HCT116 (cell line): ENCODE measurements at regions not wholly inside any gene's neighbourhood (a gene's known extent, or its start where the extent isn't known, plus 50 kb on each side); places are given as distances from the start of the nearest gene placed in this dataset.

Experiments used
- ATAC-seq: fragments of 200-7000 bp; cut with Tn5 transposase; 2 replicates; pipeline ENCODE4 v1.9.1; 2020; ENCODE audit warnings: mild to moderate bottlenecking, moderate library complexity
- BruUV-seq: library from RNA; stranded (reverse); fragments of 400-500 nt; replicated peaks from 2 replicates; lab custom pipeline; 2021; lab: Mats Ljungman, UMichigan
- CTCF ChIA-PET: fragments of 300-600 bp; sonication (Branson Sonifier 250); formaldehyde crosslinking; loops from one replicate; lab custom pipeline; 2021; ENCODE audit warnings: antibody characterized with exemption; lab: Charles Lee
- POLR2A ChIA-PET: fragments of 300-600, 350-600 bp; sonication (Branson Sonifier 250); formaldehyde crosslinking; loops from one replicate; lab custom pipeline; 2021; ENCODE audit warnings: antibody characterized with exemption; lab: Charles Lee
- RAD21 ChIA-PET, 2 experiments: fragments of 300-600 bp; sonication (Branson Sonifier 250); formaldehyde crosslinking; loops; one replicate each; lab custom pipeline; 2023; ENCODE audit warnings: low total read pairs in 2 of 2; ENCODE audit not compliant: uncharacterized antibody in 2 of 2, unreplicated experiment in 2 of 2, low non-redundant PET in 1 of 2; lab: Charles Lee
- DNase-seq: peaks from one replicate; pipeline ENCODE4 v3.0.0-alpha.2; 2010; ENCODE audit warnings: low read depth, low spot score
- H2AFZ ChIP-seq: fragments of 200-600 bp; shearing (Covaris generic), sonication (generic); 2 replicates; pipeline ENCODE4 v1.6.1; 2017; ENCODE audit warnings: low read depth, mixed run types, mixed read lengths, antibody characterized with exemption, low read length; ENCODE audit not compliant: poor library complexity, severe bottlenecking
- H3K27ac ChIP-seq: 2 replicates; pipeline ENCODE4 v1.5.1; 2012; ENCODE audit warnings: low read depth, low read length
- H3K27me3 ChIP-seq: fragments of 200-600 bp; sonication (generic); 2 replicates; pipeline ENCODE4 v1.6.1; 2016; ENCODE audit warnings: mixed run types, low read length, mixed read lengths; ENCODE audit not compliant: insufficient read depth
- H3K36me3 ChIP-seq, 2 experiments: fragments of 200-500 bp in 1 of 2; fragments of 200-600 bp in 1 of 2; sonication (Bioruptor generic) in 1 of 2; sonication (generic) in 1 of 2; 2 replicates each; pipeline versions ENCODE4 v1.5.1 to v1.6.1; 2014 to 2016; ENCODE audit warnings: low read length in 2 of 2, inconsistent platforms in 1 of 2, mixed read lengths in 1 of 2, mixed run types in 1 of 2; ENCODE audit not compliant: insufficient read depth in 2 of 2, control insufficient read depth in 1 of 2
- H3K4me1 ChIP-seq, 2 experiments: fragments of 200-600 bp in 1 of 2; sonication (generic) in 1 of 2; 2 replicates each; pipeline versions ENCODE4 v1.5.1 to v1.6.1; 2012 to 2017; ENCODE audit warnings: low read length in 2 of 2, inconsistent platforms in 1 of 2, mild to moderate bottlenecking in 1 of 2, mixed read lengths in 1 of 2, mixed run types in 1 of 2, moderate library complexity in 1 of 2; ENCODE audit not compliant: insufficient read depth in 2 of 2, control insufficient read depth in 1 of 2
- H3K4me2 ChIP-seq: fragments of 200-600 bp; sonication (generic); 2 replicates; pipeline ENCODE4 v1.6.1; 2017; ENCODE audit warnings: mixed run types, low read length, mixed read lengths
- H3K4me3 ChIP-seq, 2 experiments: fragments of 200-600 bp in 1 of 2; sonication (generic) in 1 of 2; replicated peaks in 1 of 2; 2 replicates each; pipeline ENCODE4 v1.5.1; 2011 to 2016; ENCODE audit warnings: low read length in 2 of 2, control low read depth in 1 of 2, low read depth in 1 of 2, mild to moderate bottlenecking in 1 of 2, mixed read lengths in 1 of 2, mixed run types in 1 of 2
- H3K79me2 ChIP-seq: fragments of 200-600 bp; sonication (generic); 2 replicates; pipeline ENCODE4 v1.6.1; 2017; ENCODE audit warnings: mild to moderate bottlenecking, mixed run types, low read length, moderate library complexity, mixed read lengths; ENCODE audit not compliant: insufficient read depth
- H3K9ac ChIP-seq: fragments of 200-600 bp; sonication (generic); 2 replicates; pipeline ENCODE4 v1.6.1; 2016; ENCODE audit warnings: low read length, mixed read lengths
- H3K9me2 ChIP-seq: fragments of 200-600 bp; sonication (generic), shearing (Covaris generic); 2 replicates; pipeline ENCODE4 v1.6.1; 2017; ENCODE audit warnings: mixed run types, mild to moderate bottlenecking, moderate library complexity; ENCODE audit not compliant: insufficient read depth
- H3K9me3 ChIP-seq, 2 experiments: fragments of 200-500 bp in 1 of 2; fragments of 200-600 bp in 1 of 2; sonication (Bioruptor generic) in 1 of 2; sonication (generic) in 1 of 2; 2 replicates each; pipeline ENCODE4 v1.6.1; 2014 to 2017; ENCODE audit warnings: low read length in 2 of 2, mixed read lengths in 2 of 2, inconsistent platforms in 1 of 2, low read depth in 1 of 2, mild to moderate bottlenecking in 1 of 2, mixed run types in 1 of 2, moderate library complexity in 1 of 2; ENCODE audit not compliant: control insufficient read depth in 1 of 2, insufficient read depth in 1 of 2
- H4K20me1 ChIP-seq: fragments of 200-600 bp; sonication (generic), shearing (Covaris generic); 2 replicates; pipeline ENCODE4 v1.6.1; 2017; ENCODE audit warnings: mixed run types, mild to moderate bottlenecking, moderate library complexity; ENCODE audit not compliant: insufficient read depth
- ATF3 ChIP-seq: IDR thresholded peaks from 2 replicates; pipeline ENCODE4 v1.6.1; 2012
- CBX3 ChIP-seq: IDR thresholded peaks from 2 replicates; pipeline ENCODE4 v1.6.1; 2012; ENCODE audit warnings: low read depth
- CEBPB ChIP-seq: IDR thresholded peaks from 2 replicates; pipeline ENCODE4 v1.6.1; 2012; ENCODE audit warnings: low read depth
- CTCF ChIP-seq, 3 experiments: fragments of 200-600 bp in 1 of 3; sonication (generic) in 1 of 3; IDR thresholded peaks in 2 of 3; conservative IDR thresholded peaks in 1 of 3; 2 replicates each; pipeline ENCODE4 v1.5.1; 2012 to 2017; ENCODE audit warnings: low read depth in 2 of 3, low read length in 2 of 3, antibody characterized with exemption in 1 of 3, borderline replicate concordance in 1 of 3, control low read depth in 1 of 3, mild to moderate bottlenecking in 1 of 3, mixed read lengths in 1 of 3, mixed run types in 1 of 3, moderate library complexity in 1 of 3; ENCODE audit not compliant: insufficient read depth in 1 of 3
- EZH2 ChIP-seq: fragments of 200-600 bp; sonication (generic); IDR thresholded peaks from 2 replicates; pipeline ENCODE4 v1.6.1; 2017; ENCODE audit warnings: antibody characterized with exemption, mixed run types
- EZH2phosphoT487 ChIP-seq: fragments of 200-600 bp; IDR thresholded peaks from 2 replicates; pipeline ENCODE4 v1.6.1; 2018; ENCODE audit warnings: antibody characterized with exemption, borderline replicate concordance
- FOSL1 ChIP-seq: IDR thresholded peaks from 2 replicates; pipeline ENCODE4 v1.6.1; 2012; ENCODE audit warnings: low read depth
- JUND ChIP-seq: IDR thresholded peaks from 2 replicates; pipeline ENCODE4 v1.6.1; 2012
- MAX ChIP-seq: IDR thresholded peaks from 2 replicates; pipeline ENCODE4 v1.6.1; 2012
- SIN3A ChIP-seq: IDR thresholded peaks from 2 replicates; pipeline ENCODE4 v1.6.1; 2012; ENCODE audit warnings: low read depth
- SRF ChIP-seq: IDR thresholded peaks from 2 replicates; pipeline ENCODE4 v1.6.1; 2012; ENCODE audit warnings: low read depth
- ZBTB33 ChIP-seq: IDR thresholded peaks from 2 replicates; pipeline ENCODE4 v1.6.1; 2011; ENCODE audit warnings: mild to moderate bottlenecking, low read length, moderate library complexity; ENCODE audit not compliant: insufficient replicate concordance; ENCODE audit errors: extremely low read depth
- intact Hi-C: fragments of 100-400 bp; cut with micrococcal nuclease; formaldehyde crosslinking; loops from 2 replicates; pipeline ENCODE4 v1.10.0; 2022

GRCh38 chr12:126512916-126513913 lies 1448.0 kb downstream of the AACS start (continued):
- TF ChIP-seq ZBTB33 (no peak), SIN3A (no peak), EZH2 (no peak), CTCF (IDR thresholded peaks at IDR 0.05 in 2 of 3, conservative IDR thresholded peaks at IDR 0.05 in 1 of 3; ENCODE audit: borderline replicate concordance in 1 of 3, insufficient read depth in 1 of 3, low read depth in 2 of 3, low read length in 2 of 3) (no peak), MAX (no peak)
- TF ChIP-seq, all 23 proteins: peak for 0

GRCh38 chr12:126518596-126519200 lies 1453.5 kb downstream of the AACS start:
- ChIA-PET RAD21 (no interaction called here), POLR2A (no interaction called here), CTCF (no interaction called here)
- Histone ChIP-seq H3K9me2 (no peaks in the 10 kb centered on the region), H3K4me3 (no peak overlapping the region), H3K79me2 (no peaks in the 10 kb centered on the region), H2AFZ (no peak overlapping the region), H4K20me1 (no peaks in the 10 kb centered on the region), H3K4me1 (no peaks in the 10 kb centered on the region), H3K27me3 (no peaks in the 10 kb centered on the region), H3K9me3 (peaks cover under 1 to 17% of the 10 kb centered on the region in 2 experiments; a peak in 2 of 4 replicates), H3K27ac (no peak overlapping the region), H3K36me3 (no peaks in the 10 kb centered on the region), H3K4me2 (no peak overlapping the region), H3K9ac (no peak overlapping the region)
- ATAC-seq (no peak), DNase-seq (no peak)
- intact Hi-C loops, result no loop called here
- BruUV-seq, result no TSS peak
- TF ChIP-seq CEBPB (no peak), EZH2 (no peak), FOSL1 (no peak), CBX3 (no peak), ZBTB33 (no peak), JUND (no peak), ATF3 (no peak), EZH2phosphoT487 (no peak), CTCF (IDR thresholded peaks at IDR 0.05 in 2 of 3, conservative IDR thresholded peaks at IDR 0.05 in 1 of 3; ENCODE audit: borderline replicate concordance in 1 of 3, insufficient read depth in 1 of 3, low read depth in 2 of 3, low read length in 2 of 3) (no peak), SRF (no peak)
